NCI-H2029 (cell line): ENCODE measurements at regions not wholly inside any gene's neighbourhood (a gene's known extent, or its start where the extent isn't known, plus 50 kb on each side); places are given as distances from the start of the nearest gene placed in this dataset.

ENCODE experiments used
- DNase-seq: peaks from one replicate; lab custom pipeline; 2025; lab: John Stamatoyannopoulos, UW

- DNase-seq: no peak
Measured at GRCh38 chr10:78688230-78688900, 380.4 kb upstream of the ZMIZ1 start.

- no peak for DNase-seq
Measured at GRCh38 chr10:78688901-78689583, 379.7 kb upstream of the ZMIZ1 start.

GRCh38 chr10:78689584-78689935 is 379.2 kb upstream of the ZMIZ1 start:
- no peak for DNase-seq

- no peak for DNase-seq
Measured at GRCh38 chr10:78690354-78691111, 378.2 kb upstream of the ZMIZ1 start.

GRCh38 chr10:78691301-78692030 is 377.3 kb upstream of the ZMIZ1 start:
- no peak for DNase-seq

GRCh38 chr10:78692071-78692470 is 376.7 kb upstream of the ZMIZ1 start:
- DNase-seq: no peak

- no peak for DNase-seq
Measured at GRCh38 chr10:78695846-78696245, 372.9 kb upstream of the ZMIZ1 start.

GRCh38 chr10:78696791-78697395 is 371.9 kb upstream of the ZMIZ1 start:
- DNase-seq: no peak

- DNase-seq: no peak
Measured at GRCh38 chr10:78699971-78700370, 368.8 kb upstream of the ZMIZ1 start.

- DNase-seq: no peak
Measured at GRCh38 chr10:78700413-78700812, 368.4 kb upstream of the ZMIZ1 start.

- no peak for DNase-seq
Measured at GRCh38 chr10:78700816-78701520, 367.8 kb upstream of the ZMIZ1 start.

GRCh38 chr10:78702186-78702585 is 366.6 kb upstream of the ZMIZ1 start:
- no peak for DNase-seq

- DNase-seq: no peak
Measured at GRCh38 chr10:78702876-78703275, 365.9 kb upstream of the ZMIZ1 start.

GRCh38 chr10:78703593-78703992 is 365.2 kb upstream of the ZMIZ1 start:
- DNase-seq: no peak

- no peak for DNase-seq
Measured at GRCh38 chr10:78706256-78706655, 362.5 kb upstream of the ZMIZ1 start.

GRCh38 chr10:78706726-78707540 is 361.8 kb upstream of the ZMIZ1 start:
- no peak for DNase-seq

- DNase-seq: no peak
Measured at GRCh38 chr10:78707745-78708144, 361.0 kb upstream of the ZMIZ1 start.

GRCh38 chr10:78712147-78712546 is 356.6 kb upstream of the ZMIZ1 start:
- peak; percentile 65 for DNase-seq

GRCh38 chr10:78713659-78714058 is 355.1 kb upstream of the ZMIZ1 start:
- no peak for DNase-seq

- no peak for DNase-seq
Measured at GRCh38 chr10:78714225-78714624, 354.5 kb upstream of the ZMIZ1 start.

- no peak for DNase-seq
Measured at GRCh38 chr10:78715435-78715834, 353.3 kb upstream of the ZMIZ1 start.
